GM12892 (cell line): ENCODE measurements at regions not wholly inside any gene's neighbourhood (a gene's known extent, or its start where the extent isn't known, plus 50 kb on each side); places are given as distances from the start of the nearest gene placed in this dataset.

Source experiments
- POLR2A ChIP-seq: IDR thresholded peaks from 2 replicates; pipeline ENCODE4 v1.6.1; 2011; ENCODE audit warnings: low read depth, low read length, control low read depth
- POLR2AphosphoS5 ChIP-seq: IDR thresholded peaks from 2 replicates; pipeline ENCODE4 v1.6.1; 2011; ENCODE audit warnings: low read depth, low read length, control low read depth

GRCh38 chr10:108388706-108389105 lies 1224.2 kb upstream of the SORCS1 start:
- no peak for TF ChIP-seq POLR2AphosphoS5
- no peak for TF ChIP-seq POLR2A
